HG03342 (cell line): ENCODE measurements at regions not wholly inside any gene's neighbourhood (a gene's known extent, or its start where the extent isn't known, plus 50 kb on each side); places are given as distances from the start of the nearest gene placed in this dataset.

Experiments
- ATAC-seq: cut with Tn5 transposase; IDR thresholded peaks from one replicate; pipeline ENCODE4 v1.9.1; 2021; ENCODE audit warnings: mild to moderate bottlenecking, moderate library complexity; ENCODE audit not compliant: unreplicated experiment

GRCh38 chr13:58151452-58151851 is 519.9 kb downstream of the PCDH17 start:
- ATAC-seq = no peak

- ATAC-seq = no peak
These were observed 529.4 kb downstream of the PCDH17 start for GRCh38 chr13:58160980-58161379.

GRCh38 chr13:58165617-58166016 is 534.1 kb downstream of the PCDH17 start:
- ATAC-seq = no peak

GRCh38 chr13:58181111-58181510 is 549.6 kb downstream of the PCDH17 start:
- no peak for ATAC-seq

- no peak for ATAC-seq
These were observed 556.3 kb downstream of the PCDH17 start for GRCh38 chr13:58187881-58188280.

GRCh38 chr13:58190577-58190976 is 559.0 kb downstream of the PCDH17 start:
- no peak for ATAC-seq

GRCh38 chr13:58191754-58192153 is 560.2 kb downstream of the PCDH17 start:
- ATAC-seq = no peak

GRCh38 chr13:58202099-58202498 is 570.6 kb downstream of the PCDH17 start:
- ATAC-seq = no peak

- ATAC-seq = no peak
These were observed 576.0 kb downstream of the PCDH17 start for GRCh38 chr13:58207501-58207900.

- no peak for ATAC-seq
These were observed 603.9 kb downstream of the PCDH17 start for GRCh38 chr13:58235454-58235853.

GRCh38 chr13:58238972-58239773 is 607.6 kb downstream of the PCDH17 start:
- no peak for ATAC-seq

GRCh38 chr13:58239774-58240268 is 608.3 kb downstream of the PCDH17 start:
- ATAC-seq = no peak

- ATAC-seq = no peak
These were observed 615.5 kb downstream of the PCDH17 start for GRCh38 chr13:58247080-58247479.

- no peak for ATAC-seq
These were observed 623.4 kb downstream of the PCDH17 start for GRCh38 chr13:58254943-58255342.

- no peak for ATAC-seq
These were observed 634.7 kb downstream of the PCDH17 start for GRCh38 chr13:58266271-58266670.

GRCh38 chr13:58298556-58299135 is 667.1 kb downstream of the PCDH17 start:
- no peak for ATAC-seq

- ATAC-seq = no peak
These were observed 668.7 kb downstream of the PCDH17 start for GRCh38 chr13:58300224-58300623.

- ATAC-seq = no peak
These were observed 669.6 kb downstream of the PCDH17 start for GRCh38 chr13:58300974-58301681.

GRCh38 chr13:58302349-58302748 is 670.8 kb downstream of the PCDH17 start:
- no peak for ATAC-seq

- ATAC-seq = no peak
These were observed 674.5 kb downstream of the PCDH17 start for GRCh38 chr13:58306062-58306461.

- ATAC-seq = no peak
These were observed 681.7 kb downstream of the PCDH17 start for GRCh38 chr13:58313219-58313618.
